ENCODE measurements at regions not wholly inside any gene's neighbourhood (a gene's known extent, or its start where the extent isn't known, plus 50 kb on each side); places are given as distances from the start of the nearest gene placed in this dataset.

DNA sequence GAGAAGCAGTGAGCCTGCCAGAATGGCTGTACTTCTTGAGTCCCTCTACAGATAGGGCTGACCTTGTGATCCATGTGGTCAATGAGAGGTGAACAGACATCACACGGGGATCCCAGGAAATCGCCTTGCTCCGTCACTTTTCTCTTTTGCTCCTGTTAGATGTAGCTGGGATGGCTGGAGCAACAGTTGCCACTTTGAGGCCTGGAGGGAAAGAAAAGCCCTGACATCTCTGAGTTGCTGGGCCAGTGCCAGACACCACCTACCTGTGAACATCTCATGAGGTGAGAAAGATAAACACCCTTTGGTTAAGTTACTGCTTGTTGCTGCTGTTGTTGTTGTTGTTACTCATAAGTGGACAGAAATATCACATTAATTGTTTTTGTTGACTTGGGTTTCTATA is 840.3 kb downstream of the TBC1D22A start:
- no peak for TF ChIP-seq CTCF (IDR thresholded peaks at IDR 0.05)
- ATAC-seq (ENCODE audit: low FRiP score), result no peak

DNA sequence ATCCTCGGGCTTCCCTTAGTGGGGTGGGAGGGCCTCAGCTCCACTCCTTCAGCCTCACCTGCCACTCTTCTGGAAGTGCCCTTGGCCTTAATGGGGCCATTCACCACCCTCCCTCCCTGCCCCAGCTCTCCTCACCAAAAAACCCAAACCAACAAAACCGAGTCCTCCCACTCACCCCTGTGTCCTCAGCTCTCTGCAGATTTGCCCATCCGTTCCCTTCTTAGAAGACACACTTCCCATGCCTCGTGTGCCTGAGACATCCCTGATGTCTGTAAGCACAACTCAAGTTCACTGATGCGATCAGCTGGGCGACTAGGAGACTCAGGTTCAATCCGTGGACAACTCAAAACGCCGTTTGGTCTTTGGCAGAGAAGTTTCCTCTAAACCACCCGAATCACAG is 839.2 kb downstream of the TBC1D22A start:
- no peak for TF ChIP-seq CTCF (IDR thresholded peaks at IDR 0.05)
- DNase-seq (ENCODE audit: low spot score) (no peak), ATAC-seq (ENCODE audit: low FRiP score) (no peak)

More for the DNA sequence above, 840.3 kb downstream of the TBC1D22A start:
- no peak for DNase-seq (ENCODE audit: low spot score)

DNA sequence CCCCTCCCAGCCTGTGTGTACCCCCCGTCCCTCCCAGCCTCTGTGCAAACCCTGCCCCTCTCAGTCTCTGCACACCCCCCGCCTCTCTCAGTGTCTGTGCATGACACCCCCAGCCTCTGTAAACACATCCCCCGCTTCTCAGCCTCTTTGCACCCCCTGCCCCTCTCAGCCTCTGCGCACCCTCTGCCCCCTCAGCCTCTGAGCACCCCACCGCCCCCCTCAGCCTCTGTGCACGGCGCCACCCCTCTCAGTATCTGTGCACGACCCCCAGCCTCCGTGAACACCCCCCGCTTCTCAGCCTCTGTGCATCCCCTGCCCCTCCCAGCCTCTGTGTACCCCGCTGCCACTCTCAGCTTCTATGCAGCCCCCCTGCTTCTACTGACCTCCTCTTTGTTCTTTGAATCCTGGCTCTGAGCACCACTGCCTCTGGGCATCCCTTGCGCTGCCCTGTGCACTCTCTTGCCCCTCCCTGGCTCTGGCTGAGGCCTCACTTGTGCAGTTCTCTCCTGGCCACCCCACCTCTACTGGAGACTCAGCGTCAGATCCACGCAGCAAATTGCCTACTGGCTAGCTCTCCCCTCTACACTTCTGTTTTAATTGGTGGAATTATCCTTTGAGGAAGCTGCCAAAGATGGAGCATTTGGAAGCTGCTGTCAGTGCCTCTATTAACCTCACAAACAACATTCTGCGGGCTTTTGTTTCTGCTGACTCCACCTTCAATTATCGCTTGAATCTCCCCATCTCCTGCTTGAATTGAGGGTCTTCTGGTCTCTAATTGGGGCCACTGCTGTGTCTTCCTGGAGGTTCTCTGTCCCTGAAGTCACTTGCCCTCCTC is 838.6 kb downstream of the TBC1D22A start:
- TF ChIP-seq CTCF (IDR thresholded peaks at IDR 0.05), result no peak
- ATAC-seq (ENCODE audit: low FRiP score) (no peak), DNase-seq (ENCODE audit: low spot score) (no peak)

- ATAC-seq (ENCODE audit: low FRiP score), result no peak
- TF ChIP-seq CTCF (IDR thresholded peaks at IDR 0.05), result no peak
- no peak for DNase-seq (ENCODE audit: low spot score)
Observed at GRCh38 chr22:47600281-47600680, 837.8 kb downstream of the TBC1D22A start.

GRCh38 chr22:47599753-47600152 is 837.3 kb downstream of the TBC1D22A start:
- TF ChIP-seq CTCF (IDR thresholded peaks at IDR 0.05), result no peak
- ATAC-seq (ENCODE audit: low FRiP score) (no peak), DNase-seq (ENCODE audit: low spot score) (no peak)

DNA sequence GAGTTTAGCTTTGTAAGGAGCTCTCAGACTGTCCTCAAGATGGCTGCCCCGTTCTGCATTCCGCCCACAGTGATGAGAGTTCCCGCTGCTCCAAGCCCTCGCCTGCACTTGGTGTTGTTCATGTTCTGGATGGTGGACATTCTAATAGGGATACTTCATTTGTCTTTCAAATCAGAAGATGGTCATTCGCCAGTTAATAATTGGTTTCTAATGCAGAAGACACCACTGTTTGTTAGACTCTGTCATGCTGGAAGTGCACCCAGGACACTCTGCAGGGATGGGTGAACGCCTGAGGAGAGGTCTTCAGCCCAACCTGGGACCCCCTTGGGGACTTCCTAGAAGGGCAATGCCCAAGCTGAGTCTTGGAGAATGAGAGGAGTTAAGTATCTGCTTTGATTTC is 836.4 kb downstream of the TBC1D22A start:
- DNase-seq (ENCODE audit: low spot score), result no peak
- no peak for TF ChIP-seq CTCF (IDR thresholded peaks at IDR 0.05)

GRCh38 chr22:47597041-47597440 is 834.6 kb downstream of the TBC1D22A start:
- ATAC-seq (ENCODE audit: low FRiP score) (no peak), DNase-seq (ENCODE audit: low spot score) (no peak)
- TF ChIP-seq CTCF (IDR thresholded peaks at IDR 0.05), result no peak

More for the DNA sequence above, 836.4 kb downstream of the TBC1D22A start:
- no peak for ATAC-seq (ENCODE audit: low FRiP score)

Measured in omental fat pad (tissue), 3 donors.